CD14-positive monocyte (primary cell): ENCODE measurements at regions not wholly inside any gene's neighbourhood (a gene's known extent, or its start where the extent isn't known, plus 50 kb on each side); places are given as distances from the start of the nearest gene placed in this dataset.

Source experiments
- DNase-seq, 3 donors: peaks; one replicate each; pipeline ENCODE4 v3.0.0-alpha.2; 2011 to 2022
- H2AFZ ChIP-seq: 2 replicates; pipeline ENCODE4 v1.6.0; 2012; ENCODE audit warnings: mild to moderate bottlenecking, low read depth, low read length, inconsistent platforms; ENCODE audit not compliant: insufficient read depth, poor library complexity, severe bottlenecking
- H3K27ac ChIP-seq, 2 donors: 1 replicate in 1 of 2; 2 replicates in 1 of 2; pipeline ENCODE4 v1.5.1; 2012 to 2013; ENCODE audit warnings: low read length in 2 of 2, control low read depth in 1 of 2, inconsistent platforms in 1 of 2, low read depth in 1 of 2, mild to moderate bottlenecking in 1 of 2
- H3K27me3 ChIP-seq, 2 donors: one replicate each; pipeline versions ENCODE4 v1.6.0 to v1.6.1; 2011 to 2013; ENCODE audit warnings: low read length in 2 of 2; ENCODE audit not compliant: control insufficient read depth in 2 of 2, insufficient read depth in 2 of 2
- H3K36me3 ChIP-seq, 2 donors: replicated peaks in 1 of 2; 1 replicate in 1 of 2; 2 replicates in 1 of 2; pipeline versions ENCODE4 v1.5.1 to v1.6.1; 2012 to 2013; ENCODE audit warnings: low read length in 2 of 2, control low read depth in 1 of 2, inconsistent platforms in 1 of 2, mild to moderate bottlenecking in 1 of 2; ENCODE audit not compliant: insufficient read depth in 2 of 2, control insufficient read depth in 1 of 2
- H3K4me1 ChIP-seq, 2 donors: 1 replicate in 1 of 2; 2 replicates in 1 of 2; pipeline versions ENCODE4 v1.5.1 to v1.6.1; 2012 to 2013; ENCODE audit warnings: low read length in 2 of 2, control low read depth in 1 of 2, inconsistent platforms in 1 of 2, mild to moderate bottlenecking in 1 of 2, moderate library complexity in 1 of 2; ENCODE audit not compliant: insufficient read depth in 2 of 2, control insufficient read depth in 1 of 2
- H3K4me2 ChIP-seq: replicated peaks from 2 replicates; pipeline ENCODE3; 2012; ENCODE audit warnings: low read length, moderate library complexity, mild to moderate bottlenecking; ENCODE audit not compliant: poor library complexity, severe bottlenecking; ENCODE audit errors: extremely low read depth
- H3K4me3 ChIP-seq, 3 experiments: fragments of 200-600 bp in 1 of 3; sonication (generic) in 1 of 3; replicated peaks in 1 of 3; 1 replicate in 2 of 3; 2 replicates in 1 of 3; pipeline ENCODE4 v1.5.1; 2011 to 2013; ENCODE audit warnings: low read length in 3 of 3, mild to moderate bottlenecking in 3 of 3, control low read depth in 2 of 3, low read depth in 2 of 3, inconsistent platforms in 1 of 3, moderate library complexity in 1 of 3
- H3K79me2 ChIP-seq: 2 replicates; pipeline ENCODE4 v1.6.0; 2012; ENCODE audit warnings: mild to moderate bottlenecking, control low read depth, inconsistent platforms, low read length, moderate library complexity; ENCODE audit not compliant: insufficient read depth
- H3K9ac ChIP-seq: 2 replicates; pipeline ENCODE4 v1.6.0; 2017; ENCODE audit warnings: low read length, mild to moderate bottlenecking; ENCODE audit not compliant: insufficient read depth, poor library complexity, severe bottlenecking
- H3K9me3 ChIP-seq, 2 donors: replicated peaks in 1 of 2; 1 replicate in 1 of 2; 2 replicates in 1 of 2; pipeline versions ENCODE4 v1.5.1 to v1.6.1; 2012 to 2013; ENCODE audit warnings: low read length in 2 of 2, control low read depth in 1 of 2; ENCODE audit not compliant: control insufficient read depth in 1 of 2, insufficient read depth in 1 of 2
- H4K20me1 ChIP-seq: 2 replicates; pipeline ENCODE4 v1.6.0; 2012; ENCODE audit warnings: mild to moderate bottlenecking, low read length, control low read depth, moderate library complexity; ENCODE audit not compliant: insufficient read depth
- H3K27ac Mint-ChIP-seq, 7 donors: one replicate each; pipeline ENCODE4 v1.8.0; 2020; ENCODE audit warnings: mild to moderate bottlenecking in 7 of 7, mixed read lengths in 7 of 7, moderate library complexity in 6 of 7, inconsistent platforms in 2 of 7
- H3K27me3 Mint-ChIP-seq, 3 donors: one replicate each; pipeline ENCODE4 v1.8.0; 2021 to 2022; ENCODE audit warnings: low read depth in 3 of 3, mild to moderate bottlenecking in 3 of 3, mixed read lengths in 3 of 3, moderate library complexity in 3 of 3, inconsistent platforms in 1 of 3
- H3K36me3 Mint-ChIP-seq, 2 donors: one replicate each; pipeline ENCODE4 v1.8.0; 2020; ENCODE audit warnings: mixed read lengths in 2 of 2, inconsistent platforms in 1 of 2, mild to moderate bottlenecking in 1 of 2
- H3K4me1 Mint-ChIP-seq: one replicate; pipeline ENCODE4 v1.8.0; 2020; ENCODE audit warnings: mild to moderate bottlenecking, mixed read lengths
- H3K4me3 Mint-ChIP-seq, 2 donors: one replicate each; pipeline ENCODE4 v1.8.0; 2020; ENCODE audit warnings: mild to moderate bottlenecking in 2 of 2, mixed read lengths in 2 of 2, moderate library complexity in 1 of 2
- H3K9me3 Mint-ChIP-seq, 7 donors: one replicate each; pipeline ENCODE4 v1.8.0; 2020 to 2022; ENCODE audit warnings: mixed read lengths in 7 of 7, mild to moderate bottlenecking in 6 of 7, moderate library complexity in 6 of 7, inconsistent platforms in 2 of 7
- WGBS: methylation state at CpG from one replicate; pipeline ENCODE4 v1.1.5; 2013; ENCODE audit warnings: missing lambda C conversion rate; ENCODE audit not compliant: insufficient coverage; 5-methylcytosine and 5-hydroxymethylcytosine counted together
- intact Hi-C, 2 donors: fragments of 100-400 bp; cut with micrococcal nuclease; formaldehyde crosslinking; loops; one replicate each; pipeline versions ENCODE4 v1.15.0 to v1.15.1; 2023
- TF ChIP-seq, protein P1 (sequence below): fragments of 200-600 bp; IDR thresholded peaks from one replicate; pipeline ENCODE4 v1.8.0; 2022; ENCODE audit warnings: antibody characterized with exemption, mild to moderate bottlenecking

GRCh38 chr13:85427416-85427815, 371.8 kb downstream of the SLITRK6 start:
- Mint-ChIP-seq H3K27ac (no peak overlapping the region), H3K36me3 (no peaks in the 10 kb centered on the region), H3K4me3 (no peak overlapping the region), H3K27me3 (no peaks in the 10 kb centered on the region), H3K4me1 (no peaks in the 10 kb centered on the region), H3K9me3 (peaks cover 0 to 13% (median 9%) of the 10 kb centered on the region in 7 donors)
- peaks cover 17% of the 10 kb centered on the region in 2 donors for H3K9me3 ChIP-seq
- H3K79me2 ChIP-seq: no peaks in the 10 kb centered on the region
- H3K36me3 ChIP-seq: no peaks in the 10 kb centered on the region
- no peaks in the 10 kb centered on the region for H3K27me3 ChIP-seq
- H2AFZ ChIP-seq: no peak overlapping the region
- no peak overlapping the region for H3K27ac ChIP-seq
- intact Hi-C loops: no loop called here
- no peaks in the 10 kb centered on the region for H3K4me1 ChIP-seq
- no peak overlapping the region for H3K4me2 ChIP-seq
- H3K9ac ChIP-seq: no peak overlapping the region
- no peak for DNase-seq
- no peak overlapping the region for H3K4me3 ChIP-seq
- H4K20me1 ChIP-seq: no peaks in the 10 kb centered on the region
- TF ChIP-seq, protein P1, sequence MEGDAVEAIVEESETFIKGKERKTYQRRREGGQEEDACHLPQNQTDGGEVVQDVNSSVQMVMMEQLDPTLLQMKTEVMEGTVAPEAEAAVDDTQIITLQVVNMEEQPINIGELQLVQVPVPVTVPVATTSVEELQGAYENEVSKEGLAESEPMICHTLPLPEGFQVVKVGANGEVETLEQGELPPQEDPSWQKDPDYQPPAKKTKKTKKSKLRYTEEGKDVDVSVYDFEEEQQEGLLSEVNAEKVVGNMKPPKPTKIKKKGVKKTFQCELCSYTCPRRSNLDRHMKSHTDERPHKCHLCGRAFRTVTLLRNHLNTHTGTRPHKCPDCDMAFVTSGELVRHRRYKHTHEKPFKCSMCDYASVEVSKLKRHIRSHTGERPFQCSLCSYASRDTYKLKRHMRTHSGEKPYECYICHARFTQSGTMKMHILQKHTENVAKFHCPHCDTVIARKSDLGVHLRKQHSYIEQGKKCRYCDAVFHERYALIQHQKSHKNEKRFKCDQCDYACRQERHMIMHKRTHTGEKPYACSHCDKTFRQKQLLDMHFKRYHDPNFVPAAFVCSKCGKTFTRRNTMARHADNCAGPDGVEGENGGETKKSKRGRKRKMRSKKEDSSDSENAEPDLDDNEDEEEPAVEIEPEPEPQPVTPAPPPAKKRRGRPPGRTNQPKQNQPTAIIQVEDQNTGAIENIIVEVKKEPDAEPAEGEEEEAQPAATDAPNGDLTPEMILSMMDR: no peak

DNA sequence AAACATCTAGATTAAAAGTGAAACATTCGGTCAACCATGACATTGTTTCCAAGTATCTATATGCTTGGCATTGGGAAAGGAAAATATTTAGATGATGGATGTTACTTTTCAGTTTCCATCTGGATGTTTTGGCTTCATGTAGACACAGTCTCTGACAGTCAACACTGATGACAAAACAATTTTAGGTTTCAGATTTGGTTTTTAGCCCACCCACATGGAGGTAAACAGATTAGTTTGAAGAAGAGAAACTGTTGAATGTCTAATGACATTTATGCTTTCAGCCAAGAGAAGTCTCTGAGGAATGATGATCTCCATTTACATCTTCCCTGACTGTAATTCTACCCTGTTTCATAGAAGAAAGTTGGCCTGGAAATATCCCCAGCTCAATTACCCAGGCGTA, 379.1 kb downstream of the SLITRK6 start:
- WGBS: no CpG with 5 or more reads among the region's 2 CpGs
- no peaks in the 10 kb centered on the region for H3K79me2 ChIP-seq
- no peak for DNase-seq
- H3K36me3 ChIP-seq: no peaks in the 10 kb centered on the region
- Mint-ChIP-seq H3K27me3 (no peaks in the 10 kb centered on the region), H3K9me3 (peaks cover 0 to 13% (median 2%) of the 10 kb centered on the region in 7 donors), H3K4me3 (no peak overlapping the region), H3K4me1 (no peaks in the 10 kb centered on the region), H3K27ac (no peak overlapping the region), H3K36me3 (no peaks in the 10 kb centered on the region)
- no peak overlapping the region for H2AFZ ChIP-seq
- H3K27me3 ChIP-seq: no peaks in the 10 kb centered on the region
- no peak overlapping the region for H3K27ac ChIP-seq
- peaks cover 0 to 3% of the 10 kb centered on the region in 2 donors for H3K9me3 ChIP-seq
- no peak overlapping the region for H3K4me3 ChIP-seq
- no peak overlapping the region for H3K9ac ChIP-seq
- TF ChIP-seq, protein P1: no peak
- no peak overlapping the region for H3K4me2 ChIP-seq
- no peaks in the 10 kb centered on the region for H3K4me1 ChIP-seq
- intact Hi-C loops: no loop called here
- H4K20me1 ChIP-seq: no peaks in the 10 kb centered on the region
